Stimulated activated naive B cell treated with anti-CD40 and anti-IgM and Interleukin-4, amounts not matched to agents 10 μg/mL and 1 μg/mL and 100 μg/mL, for 72 hours (primary cell): ENCODE measurements at regions not wholly inside any gene's neighbourhood (a gene's known extent, or its start where the extent isn't known, plus 50 kb on each side); places are given as distances from the start of the nearest gene placed in this dataset.

Experiments used
- ATAC-seq, 2 donors: fragments of 150-1000 bp; cut with Tn5 transposase; replicated peaks; 2 replicates each; pipeline ENCODE4 v1.10.0; 2021; ENCODE audit warnings: moderate library complexity in 1 of 2
- DNase-seq: peaks from one replicate; pipeline ENCODE4 v3.0.0; 2021
- H3K27ac Mint-ChIP-seq: one replicate; pipeline ENCODE4 v1.8.0; 2022; ENCODE audit warnings: mild to moderate bottlenecking, mixed read lengths
- H3K27me3 Mint-ChIP-seq, 2 donors: one replicate each; pipeline ENCODE4 v1.8.0; 2022; ENCODE audit warnings: mixed read lengths in 2 of 2
- H3K36me3 Mint-ChIP-seq, 2 donors: one replicate each; pipeline ENCODE4 v1.8.0; 2022; ENCODE audit warnings: mixed read lengths in 2 of 2, mild to moderate bottlenecking in 1 of 2
- H3K4me1 Mint-ChIP-seq, 2 donors: one replicate each; pipeline ENCODE4 v1.8.0; 2022; ENCODE audit warnings: mixed read lengths in 2 of 2, mild to moderate bottlenecking in 1 of 2
- H3K4me3 Mint-ChIP-seq, 2 donors: one replicate each; pipeline ENCODE4 v1.8.0; 2022; ENCODE audit warnings: mild to moderate bottlenecking in 2 of 2, mixed read lengths in 2 of 2, moderate library complexity in 1 of 2
- H3K9me3 Mint-ChIP-seq, 2 donors: one replicate each; pipeline ENCODE4 v1.8.0; 2022; ENCODE audit warnings: mixed read lengths in 2 of 2, mild to moderate bottlenecking in 1 of 2

- no peaks in the 10 kb centered on the region for H3K36me3 Mint-ChIP-seq
- no peaks in the 10 kb centered on the region for H3K27me3 Mint-ChIP-seq
- no peak overlapping the region for H3K27ac Mint-ChIP-seq
- no peaks in the 10 kb centered on the region for H3K4me1 Mint-ChIP-seq
- H3K9me3 Mint-ChIP-seq, result peaks cover 0 to 4% of the 10 kb centered on the region in 2 donors
- ATAC-seq (no peak), DNase-seq (no peak)
- H3K4me3 Mint-ChIP-seq, result no peak overlapping the region
Measured at GRCh38 chr15:91553196-91553854, 300.2 kb upstream of the SLCO3A1 start.

- H3K27ac Mint-ChIP-seq, result no peak overlapping the region
- DNase-seq (no peak), ATAC-seq (no peak)
- no peaks in the 10 kb centered on the region for H3K27me3 Mint-ChIP-seq
- H3K36me3 Mint-ChIP-seq, result no peaks in the 10 kb centered on the region
- peaks cover 0 to 1% of the 10 kb centered on the region in 2 donors for H3K9me3 Mint-ChIP-seq
- H3K4me3 Mint-ChIP-seq, result no peak overlapping the region
- no peaks in the 10 kb centered on the region for H3K4me1 Mint-ChIP-seq
Measured at GRCh38 chr15:91555312-91555711, 298.2 kb upstream of the SLCO3A1 start.

DNA sequence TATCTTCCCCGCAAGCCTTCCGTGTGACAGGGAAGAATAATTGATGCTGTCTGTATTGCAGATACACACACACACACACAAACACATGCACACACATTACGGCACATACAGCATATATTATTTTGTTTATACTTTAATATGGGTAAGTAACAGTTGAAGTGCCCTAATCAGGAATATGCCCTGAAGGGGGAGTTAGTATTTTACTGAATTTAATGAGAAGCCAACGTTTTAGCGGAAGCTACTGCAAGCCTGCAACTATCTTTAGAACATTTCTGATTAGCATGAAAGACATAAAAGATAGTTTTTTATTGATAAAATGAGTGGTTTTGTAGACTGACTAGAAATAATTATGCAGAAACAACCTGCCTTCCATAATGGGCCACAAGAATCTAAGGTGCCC, 296.6 kb upstream of the SLCO3A1 start:
- Mint-ChIP-seq H3K27me3 (no peaks in the 10 kb centered on the region), H3K9me3 (peaks cover 0 to 1% of the 10 kb centered on the region in 2 donors), H3K4me3 (no peak overlapping the region), H3K4me1 (no peaks in the 10 kb centered on the region), H3K27ac (no peak overlapping the region), H3K36me3 (no peaks in the 10 kb centered on the region)
- no peak for DNase-seq
- ATAC-seq, result no peak

GRCh38 chr15:91559066-91559465, 294.4 kb upstream of the SLCO3A1 start:
- no peaks in the 10 kb centered on the region for H3K36me3 Mint-ChIP-seq
- DNase-seq, result no peak
- H3K4me1 Mint-ChIP-seq, result no peaks in the 10 kb centered on the region
- H3K4me3 Mint-ChIP-seq, result no peak overlapping the region
- H3K27ac Mint-ChIP-seq, result no peak overlapping the region
- no peaks in the 10 kb centered on the region for H3K9me3 Mint-ChIP-seq
- no peak for ATAC-seq
- no peaks in the 10 kb centered on the region for H3K27me3 Mint-ChIP-seq

DNA sequence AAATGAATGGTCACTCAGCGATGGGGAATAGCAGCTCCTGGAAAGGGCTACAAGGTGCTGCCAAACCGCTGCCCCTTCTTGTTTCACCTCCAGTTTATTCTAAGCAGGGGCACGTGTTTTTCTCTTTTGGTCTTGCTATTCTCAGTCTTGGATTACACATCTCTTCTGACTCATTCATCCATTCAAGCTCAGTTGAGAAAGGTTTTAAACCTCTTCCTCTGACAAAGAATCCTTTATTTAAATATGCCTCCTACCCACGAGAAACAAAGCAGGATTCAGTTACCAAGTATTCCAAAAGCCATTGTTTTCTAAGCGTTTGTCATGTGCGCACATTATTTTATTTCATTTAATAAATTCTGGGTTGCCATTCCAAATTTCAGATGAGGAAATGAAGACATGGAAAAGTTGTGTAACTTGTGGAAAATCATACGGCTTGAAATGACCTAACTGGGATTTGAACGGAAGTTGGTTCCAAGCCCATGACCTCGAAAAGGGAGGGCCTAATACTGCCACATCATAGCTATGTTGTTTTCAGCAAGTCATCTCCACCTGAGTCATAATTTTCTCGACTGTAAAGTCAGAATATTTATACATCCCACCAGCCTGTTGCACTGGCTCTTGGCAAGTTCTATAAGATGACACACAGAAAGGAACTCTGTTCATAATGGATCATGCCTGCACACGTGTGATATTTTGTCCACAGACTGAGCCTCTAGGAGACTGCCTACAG, 292.0 kb upstream of the SLCO3A1 start:
- Mint-ChIP-seq H3K4me1 (no peaks in the 10 kb centered on the region), H3K9me3 (no peaks in the 10 kb centered on the region), H3K36me3 (no peaks in the 10 kb centered on the region), H3K27ac (no peak overlapping the region), H3K27me3 (no peaks in the 10 kb centered on the region), H3K4me3 (no peak overlapping the region)
- no peak for ATAC-seq
- DNase-seq, result no peak

- Mint-ChIP-seq H3K4me1 (no peaks in the 10 kb centered on the region), H3K4me3 (no peak overlapping the region), H3K9me3 (no peaks in the 10 kb centered on the region), H3K36me3 (no peaks in the 10 kb centered on the region), H3K27me3 (no peaks in the 10 kb centered on the region), H3K27ac (no peak overlapping the region)
- DNase-seq, result no peak
- ATAC-seq, result no peak
Measured at GRCh38 chr15:91562698-91563097, 290.8 kb upstream of the SLCO3A1 start.

- H3K36me3 Mint-ChIP-seq, result no peaks in the 10 kb centered on the region
- H3K4me1 Mint-ChIP-seq, result no peaks in the 10 kb centered on the region
- no peak overlapping the region for H3K27ac Mint-ChIP-seq
- ATAC-seq (no peak), DNase-seq (no peak)
- no peak overlapping the region for H3K4me3 Mint-ChIP-seq
- no peaks in the 10 kb centered on the region for H3K9me3 Mint-ChIP-seq
- no peaks in the 10 kb centered on the region for H3K27me3 Mint-ChIP-seq
Measured at GRCh38 chr15:91564631-91565030, 288.9 kb upstream of the SLCO3A1 start.

DNA sequence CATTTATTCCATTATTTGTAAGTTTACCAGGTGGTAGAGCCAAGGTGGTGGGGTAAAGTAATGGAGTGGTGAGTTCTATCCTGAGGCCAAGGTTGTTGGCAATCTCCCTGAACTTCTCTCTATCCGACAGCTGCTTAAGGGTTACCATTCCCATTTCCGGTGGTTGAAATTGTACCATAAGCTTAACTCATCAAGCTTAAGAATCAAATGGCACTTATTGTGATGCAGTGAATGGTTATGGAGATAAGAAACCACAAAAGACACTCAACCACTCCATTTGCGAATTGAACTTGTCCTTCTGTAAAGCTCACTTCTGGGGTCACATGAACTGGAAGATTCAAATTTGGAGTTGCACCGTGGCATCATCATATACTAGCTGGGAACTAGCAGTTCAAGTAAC, 287.4 kb upstream of the SLCO3A1 start:
- Mint-ChIP-seq H3K27me3 (peaks cover 0 to 4% of the 10 kb centered on the region in 2 donors), H3K9me3 (no peaks in the 10 kb centered on the region)

GRCh38 chr15:91568036-91568435, 285.5 kb upstream of the SLCO3A1 start:
- H3K9me3 Mint-ChIP-seq, result no peaks in the 10 kb centered on the region
- ATAC-seq, result no peak
- H3K4me3 Mint-ChIP-seq, result no peak overlapping the region
- peaks cover 1 to 11% of the 10 kb centered on the region in 2 donors for H3K27me3 Mint-ChIP-seq
- H3K4me1 Mint-ChIP-seq, result no peaks in the 10 kb centered on the region
- H3K36me3 Mint-ChIP-seq, result no peaks in the 10 kb centered on the region
- no peak for DNase-seq
- no peak overlapping the region for H3K27ac Mint-ChIP-seq

More for the DNA sequence above, 287.4 kb upstream of the SLCO3A1 start:
- ATAC-seq, result no peak
- no peak for DNase-seq
- Mint-ChIP-seq H3K4me3 (no peak overlapping the region), H3K27ac (no peak overlapping the region), H3K4me1 (no peaks in the 10 kb centered on the region), H3K36me3 (no peaks in the 10 kb centered on the region)

DNA sequence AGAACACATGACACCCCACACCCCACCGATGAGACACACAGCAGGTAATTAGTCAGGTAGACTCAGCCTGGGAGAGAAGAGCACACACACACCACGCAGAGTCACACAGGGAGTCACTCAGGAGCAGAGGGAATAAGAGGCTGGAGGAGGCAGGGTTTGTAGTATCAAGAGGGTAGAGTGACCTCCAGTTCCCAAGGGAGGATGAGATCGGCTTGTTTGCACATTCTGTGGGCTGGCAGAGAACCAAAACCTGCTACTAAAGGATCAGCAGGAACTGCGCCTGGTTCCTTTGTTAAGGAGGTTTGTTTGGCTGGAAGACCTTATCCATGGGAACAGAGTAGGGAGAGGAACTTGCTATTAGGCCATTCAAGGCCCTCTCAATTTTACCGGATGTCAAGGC, 281.4 kb upstream of the SLCO3A1 start:
- H3K4me1 Mint-ChIP-seq, result no peaks in the 10 kb centered on the region
- ATAC-seq (no peak), DNase-seq (no peak)
- H3K27me3 Mint-ChIP-seq, result peaks cover 4 to 16% of the 10 kb centered on the region in 2 donors
- H3K4me3 Mint-ChIP-seq, result no peak overlapping the region
- H3K9me3 Mint-ChIP-seq, result no peaks in the 10 kb centered on the region
- no peaks in the 10 kb centered on the region for H3K36me3 Mint-ChIP-seq
- H3K27ac Mint-ChIP-seq, result no peak overlapping the region

GRCh38 chr15:91576096-91576495, 277.4 kb upstream of the SLCO3A1 start:
- H3K27me3 Mint-ChIP-seq, result peaks cover 8 to 12% of the 10 kb centered on the region in 2 donors
- H3K36me3 Mint-ChIP-seq, result no peaks in the 10 kb centered on the region
- H3K4me1 Mint-ChIP-seq, result no peaks in the 10 kb centered on the region
- H3K9me3 Mint-ChIP-seq, result peaks cover 0 to 1% of the 10 kb centered on the region in 2 donors
- H3K27ac Mint-ChIP-seq, result no peak overlapping the region
- no peak for DNase-seq
- no peak for ATAC-seq
- no peak overlapping the region for H3K4me3 Mint-ChIP-seq

- Mint-ChIP-seq H3K9me3 (peaks cover 5% of the 10 kb centered on the region in 2 donors), H3K36me3 (no peaks in the 10 kb centered on the region), H3K27me3 (peaks cover 4 to 7% of the 10 kb centered on the region in 2 donors), H3K4me1 (no peaks in the 10 kb centered on the region), H3K27ac (no peak overlapping the region), H3K4me3 (no peak overlapping the region)
- ATAC-seq, result no peak
- no peak for DNase-seq
Measured at GRCh38 chr15:91578511-91578910, 275.0 kb upstream of the SLCO3A1 start.

GRCh38 chr15:91584895-91585294, 268.6 kb upstream of the SLCO3A1 start:
- Mint-ChIP-seq H3K27ac (no peak overlapping the region), H3K27me3 (peaks cover 0 to 8% of the 10 kb centered on the region in 2 donors), H3K4me3 (no peak overlapping the region), H3K9me3 (peaks cover 5 to 6% of the 10 kb centered on the region in 2 donors), H3K4me1 (no peaks in the 10 kb centered on the region), H3K36me3 (no peaks in the 10 kb centered on the region)
- ATAC-seq (no peak), DNase-seq (no peak)

DNA sequence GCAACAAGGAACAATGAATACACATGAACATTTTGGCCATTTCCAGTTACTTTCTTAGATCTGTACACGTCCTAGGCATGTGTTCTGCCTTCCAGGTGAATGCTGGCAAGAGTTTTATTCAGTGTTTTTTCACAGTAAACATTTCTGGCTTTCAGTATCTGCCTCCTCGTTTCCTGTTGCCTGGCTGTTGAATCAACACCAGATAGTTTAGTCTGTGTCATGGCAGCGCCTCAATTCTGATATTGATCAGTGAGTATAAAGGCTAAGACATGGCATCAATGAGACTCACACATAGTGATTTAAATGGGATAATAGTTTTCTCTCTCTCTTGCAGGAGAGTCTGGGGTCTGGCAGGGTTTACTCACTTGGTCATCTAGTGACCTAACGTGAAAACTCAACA, 266.9 kb upstream of the SLCO3A1 start:
- Mint-ChIP-seq H3K4me1 (no peaks in the 10 kb centered on the region), H3K27me3 (peaks cover 0 to 8% of the 10 kb centered on the region in 2 donors), H3K36me3 (no peaks in the 10 kb centered on the region), H3K27ac (no peak overlapping the region), H3K4me3 (no peak overlapping the region), H3K9me3 (peaks cover 5 to 6% of the 10 kb centered on the region in 2 donors)
- no peak for ATAC-seq
- DNase-seq, result no peak

GRCh38 chr15:91589360-91589759, 264.1 kb upstream of the SLCO3A1 start:
- Mint-ChIP-seq H3K36me3 (no peaks in the 10 kb centered on the region), H3K9me3 (peaks cover 0 to 2% of the 10 kb centered on the region in 2 donors), H3K27ac (no peak overlapping the region), H3K27me3 (peaks cover 0 to 4% of the 10 kb centered on the region in 2 donors), H3K4me3 (no peak overlapping the region), H3K4me1 (no peaks in the 10 kb centered on the region)
- no peak for ATAC-seq
- no peak for DNase-seq
